ENCODE measurements at regions not wholly inside any gene's neighbourhood (a gene's known extent, or its start where the extent isn't known, plus 50 kb on each side); places are given as distances from the start of the nearest gene placed in this dataset.

- no peak for TF ChIP-seq CTCF (IDR thresholded peaks at IDR 0.05; ENCODE audit: low read depth, low read length)
- TF ChIP-seq POLR2A (IDR thresholded peaks at IDR 0.05; ENCODE audit: extremely low read depth, insufficient read length): no peak
- TF ChIP-seq MYC (IDR thresholded peaks at IDR 0.05; ENCODE audit: low read depth, low read length): no peak
- TF ChIP-seq, protein P1, sequence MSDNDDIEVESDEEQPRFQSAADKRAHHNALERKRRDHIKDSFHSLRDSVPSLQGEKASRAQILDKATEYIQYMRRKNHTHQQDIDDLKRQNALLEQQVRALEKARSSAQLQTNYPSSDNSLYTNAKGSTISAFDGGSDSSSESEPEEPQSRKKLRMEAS (IDR thresholded peaks at IDR 0.05; ENCODE audit: low read depth, low read length): no peak
Observed at GRCh38 chr11:129644326-129644725, 171.3 kb upstream of the TMEM45B start.

Data from NB4 (cell line).